ENCODE measurements at regions not wholly inside any gene's neighbourhood (a gene's known extent, or its start where the extent isn't known, plus 50 kb on each side); places are given as distances from the start of the nearest gene placed in this dataset.

DNA sequence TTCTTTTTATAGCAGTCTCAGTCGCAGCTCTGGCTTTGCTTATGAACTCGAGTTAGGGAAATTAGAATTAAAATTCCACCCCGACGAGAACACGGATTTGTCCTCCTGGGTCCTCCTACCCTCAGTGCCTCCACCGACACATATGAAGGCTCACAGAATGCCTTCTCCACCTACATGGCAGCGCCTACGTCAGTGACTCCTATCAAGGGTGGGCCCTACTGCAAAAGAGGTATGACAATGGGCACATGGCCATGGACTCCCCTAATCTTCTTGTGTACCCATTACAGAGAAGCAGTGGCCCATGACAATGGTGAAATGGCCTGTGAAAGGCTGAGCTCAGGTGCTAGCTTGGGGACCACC is 173.0 kb upstream of the TLE3 start:
- Histone ChIP-seq H3K4me3 (ENCODE audit: low read length in 3 of 3) (peak overlapping the region in 1 of 3 donors; percentile 32), H3K36me3 (ENCODE audit: control insufficient read depth in 3 of 3, insufficient read depth in 3 of 3, low read length in 3 of 3) (no peaks in the 10 kb centered on the region), H3K27me3 (ENCODE audit: control insufficient read depth in 3 of 3, insufficient read depth in 3 of 3, low read length in 3 of 3) (peaks cover 0 to 3% (median 0%) of the 10 kb centered on the region in 3 donors), H3K9me3 (ENCODE audit: control insufficient read depth in 3 of 3, low read length in 3 of 3) (no peaks in the 10 kb centered on the region), H3K27ac (ENCODE audit: low read depth, low read length) (peak overlapping the region; percentile 74), H3K4me1 (ENCODE audit: control insufficient read depth in 3 of 3, insufficient read depth in 3 of 3, low read length in 3 of 3) (peaks cover 37 to 55% (median 54%) of the 10 kb centered on the region in 3 donors), H3K9ac (ENCODE audit: low read depth in 1 of 3, low read length in 3 of 3) (peak overlapping the region in 1 of 3 donors; percentile 14)

DNA sequence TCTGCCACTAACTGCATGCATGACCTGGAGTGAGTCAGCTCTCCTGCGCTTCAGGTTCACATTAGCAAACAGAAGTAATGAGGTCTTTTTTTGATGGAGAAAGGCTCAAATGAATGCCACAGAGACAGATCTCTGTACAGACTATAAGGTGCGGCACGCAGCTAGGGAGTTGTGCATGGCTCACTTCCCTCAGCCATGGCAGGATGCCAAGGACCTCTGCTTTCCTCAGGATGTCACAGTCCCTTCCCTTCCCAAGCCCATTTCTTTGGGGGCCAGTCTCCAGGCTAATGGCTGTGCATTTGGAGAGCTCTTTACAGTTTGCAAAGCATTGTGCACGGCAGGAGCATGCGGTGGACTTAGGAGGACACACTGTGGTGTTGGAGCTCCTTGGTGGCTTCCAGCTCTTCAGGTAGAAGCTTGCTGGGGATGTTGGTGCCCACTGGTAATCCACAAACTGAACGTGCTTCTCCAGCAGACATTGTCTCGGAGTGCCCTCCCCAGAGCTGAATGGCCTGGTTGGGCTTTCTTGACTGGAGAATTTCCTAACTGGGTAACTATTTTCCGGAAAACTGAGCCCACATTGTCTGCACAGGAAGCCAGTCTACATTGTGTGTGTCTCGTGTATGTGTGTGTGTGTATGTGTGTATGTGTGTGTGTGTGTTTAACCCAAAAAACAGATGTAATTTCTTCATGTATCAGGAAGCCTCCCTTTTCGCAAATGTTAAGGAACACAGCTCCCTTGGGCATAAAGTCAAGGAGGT is 172.5 kb upstream of the TLE3 start:
- Histone ChIP-seq H3K4me3 (ENCODE audit: low read length in 3 of 3) (no peak overlapping the region), H3K4me1 (ENCODE audit: control insufficient read depth in 3 of 3, insufficient read depth in 3 of 3, low read length in 3 of 3) (peaks cover 37 to 56% (median 51%) of the 10 kb centered on the region in 3 donors), H3K36me3 (ENCODE audit: control insufficient read depth in 3 of 3, insufficient read depth in 3 of 3, low read length in 3 of 3) (no peaks in the 10 kb centered on the region), H3K27ac (ENCODE audit: low read depth, low read length) (peak overlapping the region; percentile 74), H3K9me3 (ENCODE audit: control insufficient read depth in 3 of 3, low read length in 3 of 3) (no peaks in the 10 kb centered on the region), H3K9ac (ENCODE audit: low read depth in 1 of 3, low read length in 3 of 3) (no peak overlapping the region), H3K27me3 (ENCODE audit: control insufficient read depth in 3 of 3, insufficient read depth in 3 of 3, low read length in 3 of 3) (no peaks in the 10 kb centered on the region)

DNA sequence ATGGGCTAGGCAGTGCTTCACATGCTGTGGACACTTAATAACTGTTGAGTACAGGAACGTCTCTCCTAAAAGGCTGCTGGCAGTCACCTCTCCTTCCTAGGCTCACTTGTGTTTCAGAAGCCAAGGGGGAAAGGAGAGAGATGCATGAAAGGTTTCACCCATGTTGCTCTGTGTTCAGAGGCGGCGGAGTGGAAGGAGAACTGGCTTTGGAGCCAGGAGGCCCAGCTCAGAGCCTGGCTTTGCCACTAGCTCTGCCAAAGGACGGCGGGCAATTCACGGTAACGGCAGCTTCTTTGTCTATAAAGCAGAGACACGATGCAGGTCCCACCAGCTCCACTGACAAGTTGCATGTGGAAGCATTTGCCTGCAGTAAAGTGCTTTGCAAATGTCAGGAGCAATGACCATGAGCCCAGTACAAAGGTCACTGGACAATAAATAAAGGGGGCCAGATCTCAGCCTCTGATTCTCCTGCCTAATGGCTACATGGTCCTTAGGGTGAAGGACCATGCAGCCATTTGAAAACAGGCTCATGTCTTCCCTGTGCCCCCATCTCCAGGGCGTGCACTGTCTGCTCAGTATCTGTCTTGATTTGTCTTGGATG is 171.7 kb upstream of the TLE3 start:
- H3K9me3 ChIP-seq (ENCODE audit: control insufficient read depth in 3 of 3, low read length in 3 of 3) = no peaks in the 10 kb centered on the region
- peaks cover 43 to 63% (median 57%) of the 10 kb centered on the region in 3 donors for H3K4me1 ChIP-seq (ENCODE audit: control insufficient read depth in 3 of 3, insufficient read depth in 3 of 3, low read length in 3 of 3)
- H3K27me3 ChIP-seq (ENCODE audit: control insufficient read depth in 3 of 3, insufficient read depth in 3 of 3, low read length in 3 of 3) = no peaks in the 10 kb centered on the region
- no peak overlapping the region for H3K27ac ChIP-seq (ENCODE audit: low read depth, low read length)
- H3K36me3 ChIP-seq (ENCODE audit: control insufficient read depth in 3 of 3, insufficient read depth in 3 of 3, low read length in 3 of 3) = no peaks in the 10 kb centered on the region
- no peak overlapping the region for H3K4me3 ChIP-seq (ENCODE audit: low read length in 3 of 3)
- H3K9ac ChIP-seq (ENCODE audit: low read depth in 1 of 3, low read length in 3 of 3) = no peak overlapping the region

DNA sequence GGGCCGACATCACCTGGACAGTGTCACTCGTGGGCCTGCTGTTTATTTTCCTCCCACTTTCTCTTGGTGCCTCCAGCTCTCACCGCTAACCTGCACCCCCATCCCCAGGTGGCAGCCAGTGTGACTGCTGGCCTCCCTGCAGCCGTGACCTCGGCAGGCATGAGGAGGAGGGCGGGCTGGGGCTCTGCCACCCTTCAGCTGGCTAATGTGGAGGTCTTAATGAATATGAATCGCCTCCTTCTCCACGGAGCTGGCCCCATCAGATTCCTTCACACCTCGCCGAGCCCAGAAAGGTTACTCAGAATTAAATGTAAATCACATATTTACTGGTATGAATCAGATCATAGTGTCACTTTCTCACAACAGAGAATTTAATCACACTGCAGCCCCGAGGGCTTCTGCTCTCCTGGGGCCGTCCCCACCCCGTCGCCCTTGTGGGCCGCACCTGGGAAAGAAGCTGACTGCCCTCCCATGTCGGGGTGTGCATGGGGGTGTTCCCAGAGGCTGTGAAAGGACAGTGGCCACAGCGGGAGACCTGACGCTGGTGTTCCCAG is 171.1 kb upstream of the TLE3 start:
- Histone ChIP-seq H3K4me1 (ENCODE audit: control insufficient read depth in 3 of 3, insufficient read depth in 3 of 3, low read length in 3 of 3) (peaks cover 47 to 68% (median 60%) of the 10 kb centered on the region in 3 donors), H3K9me3 (ENCODE audit: control insufficient read depth in 3 of 3, low read length in 3 of 3) (no peaks in the 10 kb centered on the region)

GRCh38 chr15:70267879-70268278 is 170.2 kb upstream of the TLE3 start:
- Histone ChIP-seq H3K4me3 (ENCODE audit: low read length in 3 of 3) (no peak overlapping the region), H3K27me3 (ENCODE audit: control insufficient read depth in 3 of 3, insufficient read depth in 3 of 3, low read length in 3 of 3) (no peaks in the 10 kb centered on the region), H3K9ac (ENCODE audit: low read depth in 1 of 3, low read length in 3 of 3) (no peak overlapping the region), H3K9me3 (ENCODE audit: control insufficient read depth in 3 of 3, low read length in 3 of 3) (no peaks in the 10 kb centered on the region), H3K4me1 (ENCODE audit: control insufficient read depth in 3 of 3, insufficient read depth in 3 of 3, low read length in 3 of 3) (peaks cover 56 to 77% (median 69%) of the 10 kb centered on the region in 3 donors), H3K27ac (ENCODE audit: low read depth, low read length) (no peak overlapping the region), H3K36me3 (ENCODE audit: control insufficient read depth in 3 of 3, insufficient read depth in 3 of 3, low read length in 3 of 3) (no peaks in the 10 kb centered on the region)

More for the DNA sequence above, 171.1 kb upstream of the TLE3 start:
- Histone ChIP-seq H3K4me3 (ENCODE audit: low read length in 3 of 3) (no peak overlapping the region), H3K27me3 (ENCODE audit: control insufficient read depth in 3 of 3, insufficient read depth in 3 of 3, low read length in 3 of 3) (no peaks in the 10 kb centered on the region), H3K27ac (ENCODE audit: low read depth, low read length) (no peak overlapping the region), H3K9ac (ENCODE audit: low read depth in 1 of 3, low read length in 3 of 3) (no peak overlapping the region), H3K36me3 (ENCODE audit: control insufficient read depth in 3 of 3, insufficient read depth in 3 of 3, low read length in 3 of 3) (no peaks in the 10 kb centered on the region)

- Histone ChIP-seq H3K27me3 (ENCODE audit: control insufficient read depth in 3 of 3, insufficient read depth in 3 of 3, low read length in 3 of 3) (no peaks in the 10 kb centered on the region), H3K27ac (ENCODE audit: low read depth, low read length) (peak overlapping the region; percentile 52), H3K36me3 (ENCODE audit: control insufficient read depth in 3 of 3, insufficient read depth in 3 of 3, low read length in 3 of 3) (no peaks in the 10 kb centered on the region), H3K4me3 (ENCODE audit: low read length in 3 of 3) (no peak overlapping the region), H3K9ac (ENCODE audit: low read depth in 1 of 3, low read length in 3 of 3) (no peak overlapping the region), H3K9me3 (ENCODE audit: control insufficient read depth in 3 of 3, low read length in 3 of 3) (no peaks in the 10 kb centered on the region), H3K4me1 (ENCODE audit: control insufficient read depth in 3 of 3, insufficient read depth in 3 of 3, low read length in 3 of 3) (peaks cover 58 to 81% (median 69%) of the 10 kb centered on the region in 3 donors)
These were observed 169.6 kb upstream of the TLE3 start for GRCh38 chr15:70267306-70267705.

DNA sequence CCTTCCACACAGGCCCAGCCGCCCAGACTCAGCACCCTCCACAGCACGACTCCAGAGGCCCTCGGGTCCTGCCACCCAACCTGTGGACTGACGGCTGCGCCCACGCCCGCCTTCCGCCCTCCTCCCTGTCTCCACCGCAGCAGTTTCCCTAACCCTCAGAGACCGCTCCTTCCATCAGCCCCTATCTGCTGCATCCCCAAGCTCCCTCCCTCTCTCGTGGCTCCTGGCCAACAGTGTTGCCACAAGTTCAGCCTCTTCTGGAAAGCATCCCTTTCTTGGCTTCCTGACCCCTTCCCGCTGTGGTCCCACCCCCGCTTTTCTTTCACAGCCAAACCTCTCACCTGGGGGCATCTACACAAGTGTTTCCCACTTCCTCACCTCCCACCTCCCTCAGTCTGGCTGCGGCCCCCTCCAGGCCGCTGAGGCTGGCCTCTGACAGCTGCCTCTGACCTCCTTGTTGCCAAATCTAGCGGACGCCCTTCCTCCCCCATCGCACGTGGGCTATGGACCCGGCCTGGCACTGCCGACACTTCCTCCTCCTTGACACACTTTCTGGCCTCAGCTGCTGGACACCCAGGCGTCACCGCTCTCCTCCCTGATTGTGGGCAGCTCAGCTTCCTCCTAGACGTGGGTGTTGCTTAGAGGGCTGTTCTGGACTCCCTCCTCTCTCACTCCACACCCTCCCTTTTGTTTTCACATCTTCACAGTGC is 168.8 kb upstream of the TLE3 start:
- Histone ChIP-seq H3K36me3 (ENCODE audit: control insufficient read depth in 3 of 3, insufficient read depth in 3 of 3, low read length in 3 of 3) (no peaks in the 10 kb centered on the region), H3K4me1 (ENCODE audit: control insufficient read depth in 3 of 3, insufficient read depth in 3 of 3, low read length in 3 of 3) (peaks cover 58 to 76% (median 64%) of the 10 kb centered on the region in 3 donors), H3K27ac (ENCODE audit: low read depth, low read length) (peak overlapping the region; percentile 52), H3K9me3 (ENCODE audit: control insufficient read depth in 3 of 3, low read length in 3 of 3) (no peaks in the 10 kb centered on the region), H3K9ac (ENCODE audit: low read depth in 1 of 3, low read length in 3 of 3) (no peak overlapping the region), H3K27me3 (ENCODE audit: control insufficient read depth in 3 of 3, insufficient read depth in 3 of 3, low read length in 3 of 3) (no peaks in the 10 kb centered on the region), H3K4me3 (ENCODE audit: low read length in 3 of 3) (no peak overlapping the region)

- peak overlapping the region; percentile 52 for H3K27ac ChIP-seq (ENCODE audit: low read depth, low read length)
- H3K36me3 ChIP-seq (ENCODE audit: control insufficient read depth in 3 of 3, insufficient read depth in 3 of 3, low read length in 3 of 3) = no peaks in the 10 kb centered on the region
- H3K4me3 ChIP-seq (ENCODE audit: low read length in 3 of 3) = no peak overlapping the region
- H3K4me1 ChIP-seq (ENCODE audit: control insufficient read depth in 3 of 3, insufficient read depth in 3 of 3, low read length in 3 of 3) = peaks cover 52 to 70% (median 59%) of the 10 kb centered on the region in 3 donors
- no peak overlapping the region for H3K9ac ChIP-seq (ENCODE audit: low read depth in 1 of 3, low read length in 3 of 3)
- H3K27me3 ChIP-seq (ENCODE audit: control insufficient read depth in 3 of 3, insufficient read depth in 3 of 3, low read length in 3 of 3) = no peaks in the 10 kb centered on the region
- H3K9me3 ChIP-seq (ENCODE audit: control insufficient read depth in 3 of 3, low read length in 3 of 3) = no peaks in the 10 kb centered on the region
These were observed 168.3 kb upstream of the TLE3 start for GRCh38 chr15:70265986-70266385.

- H3K27me3 ChIP-seq (ENCODE audit: control insufficient read depth in 3 of 3, insufficient read depth in 3 of 3, low read length in 3 of 3) = no peaks in the 10 kb centered on the region
- no peak overlapping the region for H3K27ac ChIP-seq (ENCODE audit: low read depth, low read length)
- no peaks in the 10 kb centered on the region for H3K9me3 ChIP-seq (ENCODE audit: control insufficient read depth in 3 of 3, low read length in 3 of 3)
- no peak overlapping the region for H3K9ac ChIP-seq (ENCODE audit: low read depth in 1 of 3, low read length in 3 of 3)
- H3K4me3 ChIP-seq (ENCODE audit: low read length in 3 of 3) = no peak overlapping the region
- H3K36me3 ChIP-seq (ENCODE audit: control insufficient read depth in 3 of 3, insufficient read depth in 3 of 3, low read length in 3 of 3) = no peaks in the 10 kb centered on the region
- peaks cover 48 to 65% (median 54%) of the 10 kb centered on the region in 3 donors for H3K4me1 ChIP-seq (ENCODE audit: control insufficient read depth in 3 of 3, insufficient read depth in 3 of 3, low read length in 3 of 3)
These were observed 167.8 kb upstream of the TLE3 start for GRCh38 chr15:70265466-70265978.

Data from skeletal muscle tissue (tissue), 3 donors.